ENCODE measurements at regions not wholly inside any gene's neighbourhood (a gene's known extent, or its start where the extent isn't known, plus 50 kb on each side); places are given as distances from the start of the nearest gene placed in this dataset.

GRCh38 chrX:25241461-25241860 is 225.7 kb upstream of the ARX start:
- no peak overlapping the region for H3K27ac ChIP-seq (ENCODE audit: low read length)
- WGBS (ENCODE audit: insufficient coverage, low lambda C conversion rate) = no CpG with 5 or more reads among the region's 2 CpGs

DNA sequence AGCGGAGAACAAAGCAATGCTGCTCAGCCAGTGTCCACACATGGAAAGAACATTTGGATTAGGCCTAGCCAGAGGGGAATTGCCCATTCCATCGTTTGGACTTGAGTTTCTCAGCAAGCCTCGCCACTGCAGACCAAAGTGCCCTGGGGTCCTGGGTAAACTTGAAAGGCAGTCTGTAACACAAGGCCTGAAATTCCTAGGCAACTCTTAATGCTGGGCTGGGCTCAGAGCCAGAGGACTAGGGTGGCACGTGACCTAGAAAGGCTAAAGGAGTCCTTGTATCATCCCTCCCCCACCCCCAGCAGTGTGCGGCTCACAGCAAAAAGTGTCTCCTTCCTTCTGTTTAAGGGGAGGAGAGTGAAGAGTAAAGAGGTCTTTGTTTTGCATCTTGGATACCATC is 210.4 kb upstream of the ARX start:
- no CpG with 5 or more reads among the region's 5 CpGs for WGBS (ENCODE audit: insufficient coverage, low lambda C conversion rate)
- H3K4me1 ChIP-seq (ENCODE audit: control insufficient read depth, insufficient read depth, low read length) = no peaks in the 10 kb centered on the region
- DNase-seq = no peak
- no peaks in the 10 kb centered on the region for H3K27me3 ChIP-seq (ENCODE audit: control insufficient read depth, insufficient read depth, low read length)
- no peak overlapping the region for H3K27ac ChIP-seq (ENCODE audit: low read length)
- no peaks in the 10 kb centered on the region for H3K36me3 ChIP-seq (ENCODE audit: control insufficient read depth, insufficient read depth, low read length)
- no peaks in the 10 kb centered on the region for H3K9me3 ChIP-seq (ENCODE audit: control insufficient read depth, low read depth, low read length)
- no peak overlapping the region for H3K4me3 ChIP-seq (ENCODE audit: low read length)

More at GRCh38 chrX:25241461-25241860, 225.7 kb upstream of the ARX start:
- H3K4me1 ChIP-seq (ENCODE audit: control insufficient read depth, insufficient read depth, low read length) = no peaks in the 10 kb centered on the region
- no peaks in the 10 kb centered on the region for H3K9me3 ChIP-seq (ENCODE audit: control insufficient read depth, low read depth, low read length)
- no peaks in the 10 kb centered on the region for H3K36me3 ChIP-seq (ENCODE audit: control insufficient read depth, insufficient read depth, low read length)
- H3K4me3 ChIP-seq (ENCODE audit: low read length) = no peak overlapping the region
- DNase-seq = no peak
- no peaks in the 10 kb centered on the region for H3K27me3 ChIP-seq (ENCODE audit: control insufficient read depth, insufficient read depth, low read length)

DNA sequence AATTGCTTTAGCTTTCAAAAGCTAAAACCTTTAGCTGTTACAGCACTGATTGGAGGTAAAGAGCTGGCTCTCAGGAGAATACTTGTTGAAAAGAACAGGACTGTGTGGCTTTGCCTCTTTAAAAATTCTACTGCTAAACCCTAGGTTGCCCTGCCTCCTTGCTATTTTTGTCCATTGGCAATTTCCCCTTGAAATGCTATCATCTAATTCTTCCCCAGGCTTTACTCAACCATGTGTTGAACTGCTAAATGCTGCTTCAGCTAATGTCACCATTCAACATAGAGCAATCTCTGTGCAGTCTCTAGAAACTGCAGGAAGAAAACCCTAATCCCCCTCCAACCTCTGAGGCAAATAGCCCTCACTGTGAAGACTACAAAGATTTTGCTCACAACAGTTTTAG is 203.7 kb upstream of the ARX start:
- H3K9me3 ChIP-seq (ENCODE audit: control insufficient read depth, low read depth, low read length) = no peaks in the 10 kb centered on the region
- H3K4me3 ChIP-seq (ENCODE audit: low read length) = no peak overlapping the region
- H3K27me3 ChIP-seq (ENCODE audit: control insufficient read depth, insufficient read depth, low read length) = no peaks in the 10 kb centered on the region
- no peak for DNase-seq
- H3K36me3 ChIP-seq (ENCODE audit: control insufficient read depth, insufficient read depth, low read length) = no peaks in the 10 kb centered on the region
- no peak overlapping the region for H3K27ac ChIP-seq (ENCODE audit: low read length)
- no peaks in the 10 kb centered on the region for H3K4me1 ChIP-seq (ENCODE audit: control insufficient read depth, insufficient read depth, low read length)

DNA sequence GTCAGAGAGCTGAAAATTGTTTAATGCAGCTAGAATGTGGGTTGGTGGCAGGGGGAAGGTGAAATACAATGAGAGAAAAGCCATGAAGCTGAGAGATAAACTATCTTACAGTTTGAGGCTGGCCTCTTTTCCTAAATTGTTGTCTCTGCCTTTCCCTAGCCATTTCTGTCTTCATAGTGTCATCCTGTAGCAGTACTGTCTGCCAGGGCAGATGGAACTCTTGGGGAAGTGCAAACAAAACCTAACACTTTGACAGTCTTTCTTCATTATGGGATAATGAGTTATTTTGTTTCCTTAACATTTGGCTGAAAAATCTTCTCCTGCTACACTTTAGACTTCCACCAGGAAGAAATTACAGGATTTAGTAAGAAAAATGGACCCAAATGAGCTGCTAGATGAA is 197.8 kb upstream of the ARX start:
- Histone ChIP-seq H3K4me1 (ENCODE audit: control insufficient read depth, insufficient read depth, low read length) (no peaks in the 10 kb centered on the region), H3K4me3 (ENCODE audit: low read length) (no peak overlapping the region), H3K27ac (ENCODE audit: low read length) (no peak overlapping the region), H3K36me3 (ENCODE audit: control insufficient read depth, insufficient read depth, low read length) (no peaks in the 10 kb centered on the region), H3K9me3 (ENCODE audit: control insufficient read depth, low read depth, low read length) (no peaks in the 10 kb centered on the region), H3K27me3 (ENCODE audit: control insufficient read depth, insufficient read depth, low read length) (no peaks in the 10 kb centered on the region)
- DNase-seq = no peak

- Histone ChIP-seq H3K4me1 (ENCODE audit: control insufficient read depth, insufficient read depth, low read length) (no peaks in the 10 kb centered on the region), H3K36me3 (ENCODE audit: control insufficient read depth, insufficient read depth, low read length) (no peaks in the 10 kb centered on the region), H3K27me3 (ENCODE audit: control insufficient read depth, insufficient read depth, low read length) (no peaks in the 10 kb centered on the region), H3K27ac (ENCODE audit: low read length) (no peak overlapping the region), H3K9me3 (ENCODE audit: control insufficient read depth, low read depth, low read length) (no peaks in the 10 kb centered on the region), H3K4me3 (ENCODE audit: low read length) (no peak overlapping the region)
- no CpG with 5 or more reads among the region's 5 CpGs for WGBS (ENCODE audit: insufficient coverage, low lambda C conversion rate)
- no peak for DNase-seq
Measured at GRCh38 chrX:25207803-25208475, 192.2 kb upstream of the ARX start.

DNA sequence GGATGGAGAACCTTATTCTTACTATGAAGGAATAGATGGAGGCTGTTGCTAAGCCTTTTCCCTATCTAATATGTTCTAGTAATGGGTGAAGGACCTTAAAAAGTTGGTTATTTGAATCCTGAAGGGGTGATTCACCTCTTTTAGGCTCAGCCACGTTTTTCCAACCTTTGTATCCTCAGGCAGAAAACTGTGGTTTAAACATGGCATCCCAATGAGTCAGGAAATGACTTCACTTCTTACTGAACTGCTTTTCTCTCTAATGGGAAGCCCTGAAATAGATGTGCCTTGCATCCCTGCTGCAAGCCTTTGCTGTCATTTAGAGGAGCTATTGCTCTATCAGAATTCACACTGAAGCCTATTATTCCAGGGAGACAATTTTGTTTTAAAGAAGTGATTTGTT is 191.0 kb upstream of the ARX start:
- no peak overlapping the region for H3K27ac ChIP-seq (ENCODE audit: low read length)
- no CpG with 5 or more reads among the region's 1 CpG for WGBS (ENCODE audit: insufficient coverage, low lambda C conversion rate)
- no peaks in the 10 kb centered on the region for H3K4me1 ChIP-seq (ENCODE audit: control insufficient read depth, insufficient read depth, low read length)
- H3K4me3 ChIP-seq (ENCODE audit: low read length) = no peak overlapping the region
- H3K36me3 ChIP-seq (ENCODE audit: control insufficient read depth, insufficient read depth, low read length) = no peaks in the 10 kb centered on the region
- no peak for DNase-seq
- H3K27me3 ChIP-seq (ENCODE audit: control insufficient read depth, insufficient read depth, low read length) = no peaks in the 10 kb centered on the region
- H3K9me3 ChIP-seq (ENCODE audit: control insufficient read depth, low read depth, low read length) = no peaks in the 10 kb centered on the region

DNA sequence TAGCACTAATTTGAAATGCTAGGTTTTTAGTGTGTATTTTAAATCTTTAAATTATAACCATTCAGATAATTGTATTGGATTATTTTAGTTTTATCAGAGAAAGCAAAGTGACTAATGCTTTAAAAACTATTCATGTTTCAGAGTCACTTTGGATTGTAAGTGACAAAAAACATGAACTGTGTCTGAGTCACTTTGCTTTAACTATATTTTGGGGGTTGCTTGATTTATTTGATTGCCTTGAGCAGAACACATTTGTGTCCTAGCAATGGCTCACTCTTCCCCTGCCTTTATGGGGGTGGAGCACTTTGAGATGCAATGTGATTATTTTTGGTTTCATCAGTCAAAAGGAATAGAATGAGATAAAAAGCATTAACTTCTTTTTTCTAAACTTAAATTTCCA is 188.4 kb upstream of the ARX start:
- Histone ChIP-seq H3K27ac (ENCODE audit: low read length) (no peak overlapping the region), H3K9me3 (ENCODE audit: control insufficient read depth, low read depth, low read length) (no peaks in the 10 kb centered on the region), H3K4me1 (ENCODE audit: control insufficient read depth, insufficient read depth, low read length) (no peaks in the 10 kb centered on the region), H3K36me3 (ENCODE audit: control insufficient read depth, insufficient read depth, low read length) (no peaks in the 10 kb centered on the region), H3K27me3 (ENCODE audit: control insufficient read depth, insufficient read depth, low read length) (no peaks in the 10 kb centered on the region), H3K4me3 (ENCODE audit: low read length) (no peak overlapping the region)
- no peak for DNase-seq

GRCh38 chrX:25202827-25203226 is 187.1 kb upstream of the ARX start:
- no peaks in the 10 kb centered on the region for H3K27me3 ChIP-seq (ENCODE audit: control insufficient read depth, insufficient read depth, low read length)
- no peak for DNase-seq
- H3K27ac ChIP-seq (ENCODE audit: low read length) = no peak overlapping the region
- no CpG with 5 or more reads among the region's 2 CpGs for WGBS (ENCODE audit: insufficient coverage, low lambda C conversion rate)
- H3K36me3 ChIP-seq (ENCODE audit: control insufficient read depth, insufficient read depth, low read length) = no peaks in the 10 kb centered on the region
- H3K9me3 ChIP-seq (ENCODE audit: control insufficient read depth, low read depth, low read length) = no peaks in the 10 kb centered on the region
- H3K4me1 ChIP-seq (ENCODE audit: control insufficient read depth, insufficient read depth, low read length) = no peaks in the 10 kb centered on the region
- no peak overlapping the region for H3K4me3 ChIP-seq (ENCODE audit: low read length)

- Histone ChIP-seq H3K9me3 (ENCODE audit: control insufficient read depth, low read depth, low read length) (no peaks in the 10 kb centered on the region), H3K27me3 (ENCODE audit: control insufficient read depth, insufficient read depth, low read length) (no peaks in the 10 kb centered on the region), H3K4me1 (ENCODE audit: control insufficient read depth, insufficient read depth, low read length) (no peaks in the 10 kb centered on the region), H3K27ac (ENCODE audit: low read length) (no peak overlapping the region), H3K36me3 (ENCODE audit: control insufficient read depth, insufficient read depth, low read length) (no peaks in the 10 kb centered on the region), H3K4me3 (ENCODE audit: low read length) (no peak overlapping the region)
- DNase-seq = no peak
- no CpG with 5 or more reads among the region's 3 CpGs for WGBS (ENCODE audit: insufficient coverage, low lambda C conversion rate)
Measured at GRCh38 chrX:25198891-25199290, 183.1 kb upstream of the ARX start.

- Histone ChIP-seq H3K9me3 (ENCODE audit: control insufficient read depth, low read depth, low read length) (no peaks in the 10 kb centered on the region), H3K27me3 (ENCODE audit: control insufficient read depth, insufficient read depth, low read length) (no peaks in the 10 kb centered on the region), H3K27ac (ENCODE audit: low read length) (no peak overlapping the region), H3K4me3 (ENCODE audit: low read length) (no peak overlapping the region), H3K4me1 (ENCODE audit: control insufficient read depth, insufficient read depth, low read length) (no peaks in the 10 kb centered on the region), H3K36me3 (ENCODE audit: control insufficient read depth, insufficient read depth, low read length) (no peaks in the 10 kb centered on the region)
- no peak for DNase-seq
- WGBS (ENCODE audit: insufficient coverage, low lambda C conversion rate) = no CpG with 5 or more reads among the region's 3 CpGs
Measured at GRCh38 chrX:25198253-25198652, 182.5 kb upstream of the ARX start.

GRCh38 chrX:25196221-25196620 is 180.5 kb upstream of the ARX start:
- H3K9me3 ChIP-seq (ENCODE audit: control insufficient read depth, low read depth, low read length) = no peaks in the 10 kb centered on the region
- WGBS (ENCODE audit: insufficient coverage, low lambda C conversion rate) = 40% methylated on average over 1 of the region's 2 CpGs
- H3K36me3 ChIP-seq (ENCODE audit: control insufficient read depth, insufficient read depth, low read length) = no peaks in the 10 kb centered on the region
- no peak for DNase-seq
- H3K27me3 ChIP-seq (ENCODE audit: control insufficient read depth, insufficient read depth, low read length) = no peaks in the 10 kb centered on the region
- no peak overlapping the region for H3K27ac ChIP-seq (ENCODE audit: low read length)
- H3K4me3 ChIP-seq (ENCODE audit: low read length) = no peak overlapping the region
- no peaks in the 10 kb centered on the region for H3K4me1 ChIP-seq (ENCODE audit: control insufficient read depth, insufficient read depth, low read length)
